Calu3 (cell line): ENCODE measurements at regions not wholly inside any gene's neighbourhood (a gene's known extent, or its start where the extent isn't known, plus 50 kb on each side); places are given as distances from the start of the nearest gene placed in this dataset.

ENCODE experiments used
- BruUV-seq: library from RNA; stranded (reverse); fragments of 400-500 nt; replicated peaks from 2 replicates; lab custom pipeline; 2021; lab: Mats Ljungman, UMichigan
- CTCF ChIA-PET: fragments of 300-600 bp; sonication (Branson Sonifier 250); formaldehyde crosslinking; loops from one replicate; lab custom pipeline; 2022; ENCODE audit warnings: antibody characterized with exemption; lab: Charles Lee
- DNase-seq: peaks from one replicate; pipeline ENCODE4 v3.0.0; 2022
- H3K27ac Mint-ChIP-seq: one replicate; pipeline ENCODE4 v1.8.0; 2022; ENCODE audit warnings: mixed read lengths; ENCODE audit not compliant: unreplicated experiment
- H3K27me3 Mint-ChIP-seq: one replicate; pipeline ENCODE4 v1.8.0; 2022; ENCODE audit warnings: mixed read lengths; ENCODE audit not compliant: unreplicated experiment
- H3K36me3 Mint-ChIP-seq: one replicate; pipeline ENCODE4 v1.8.0; 2022; ENCODE audit warnings: mild to moderate bottlenecking, moderate library complexity, mixed read lengths; ENCODE audit not compliant: insufficient read depth, unreplicated experiment
- H3K4me1 Mint-ChIP-seq: one replicate; pipeline ENCODE4 v1.8.0; 2022; ENCODE audit warnings: mild to moderate bottlenecking, low read depth, mixed read lengths; ENCODE audit not compliant: unreplicated experiment
- H3K4me3 Mint-ChIP-seq: one replicate; pipeline ENCODE4 v1.8.0; 2022; ENCODE audit warnings: mild to moderate bottlenecking, low read depth, moderate library complexity, mixed read lengths; ENCODE audit not compliant: unreplicated experiment
- H3K9me3 Mint-ChIP-seq: one replicate; pipeline ENCODE4 v1.8.0; 2022; ENCODE audit warnings: low read depth, mixed read lengths; ENCODE audit not compliant: unreplicated experiment
- intact Hi-C: fragments of 100-400 bp; cut with micrococcal nuclease; formaldehyde crosslinking; loops from one replicate; pipeline ENCODE4 v1.10.0; 2022; ENCODE audit not compliant: unreplicated experiment
- TF ChIP-seq, protein P1 (sequence below): fragments of 200-600 bp; IDR thresholded peaks from one replicate; pipeline ENCODE4 v1.8.0; 2022; ENCODE audit warnings: antibody characterized with exemption; ENCODE audit not compliant: unreplicated experiment

DNA sequence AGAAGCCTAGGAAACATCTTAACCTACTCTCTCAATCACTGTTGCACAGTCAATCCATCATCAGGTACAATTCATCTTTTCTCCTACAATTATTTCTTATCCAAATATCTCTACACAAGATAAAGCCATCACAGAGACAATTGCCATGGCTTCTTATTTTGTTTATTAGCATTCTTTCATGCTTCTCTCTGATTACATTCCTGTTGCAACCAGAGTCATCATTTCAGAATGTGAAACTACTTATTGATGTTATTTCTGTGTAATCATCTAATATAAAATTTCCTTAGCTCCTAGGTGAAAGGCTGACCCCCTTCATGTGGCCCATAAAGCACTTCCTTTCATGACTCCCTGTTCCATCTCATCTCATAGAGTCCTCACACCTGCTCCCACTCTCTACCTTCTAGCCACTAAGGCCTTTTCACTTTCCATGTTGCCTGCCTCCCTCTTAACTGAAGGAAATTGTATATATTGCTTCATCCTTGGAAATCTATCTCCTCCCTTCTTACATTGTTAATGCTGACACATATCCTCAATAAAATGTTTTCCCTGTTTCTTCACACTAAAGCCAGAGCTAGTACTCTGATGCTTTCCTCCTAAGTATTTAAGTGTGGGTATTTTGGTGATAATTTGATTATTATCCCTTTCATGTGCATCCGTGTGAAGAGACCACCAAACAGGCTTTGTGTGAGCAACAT lies 829.9 kb downstream of the FAT4 start:
- TF ChIP-seq, protein P1, sequence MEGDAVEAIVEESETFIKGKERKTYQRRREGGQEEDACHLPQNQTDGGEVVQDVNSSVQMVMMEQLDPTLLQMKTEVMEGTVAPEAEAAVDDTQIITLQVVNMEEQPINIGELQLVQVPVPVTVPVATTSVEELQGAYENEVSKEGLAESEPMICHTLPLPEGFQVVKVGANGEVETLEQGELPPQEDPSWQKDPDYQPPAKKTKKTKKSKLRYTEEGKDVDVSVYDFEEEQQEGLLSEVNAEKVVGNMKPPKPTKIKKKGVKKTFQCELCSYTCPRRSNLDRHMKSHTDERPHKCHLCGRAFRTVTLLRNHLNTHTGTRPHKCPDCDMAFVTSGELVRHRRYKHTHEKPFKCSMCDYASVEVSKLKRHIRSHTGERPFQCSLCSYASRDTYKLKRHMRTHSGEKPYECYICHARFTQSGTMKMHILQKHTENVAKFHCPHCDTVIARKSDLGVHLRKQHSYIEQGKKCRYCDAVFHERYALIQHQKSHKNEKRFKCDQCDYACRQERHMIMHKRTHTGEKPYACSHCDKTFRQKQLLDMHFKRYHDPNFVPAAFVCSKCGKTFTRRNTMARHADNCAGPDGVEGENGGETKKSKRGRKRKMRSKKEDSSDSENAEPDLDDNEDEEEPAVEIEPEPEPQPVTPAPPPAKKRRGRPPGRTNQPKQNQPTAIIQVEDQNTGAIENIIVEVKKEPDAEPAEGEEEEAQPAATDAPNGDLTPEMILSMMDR, result no peak
- no TSS peak for BruUV-seq
- DNase-seq, result no peak
- H3K27me3 Mint-ChIP-seq, result no peaks in the 10 kb centered on the region
- H3K4me3 Mint-ChIP-seq, result no peak overlapping the region
- CTCF ChIA-PET, result no interaction called here
- intact Hi-C loops, result no loop called here
- no peaks in the 10 kb centered on the region for H3K9me3 Mint-ChIP-seq
- no peaks in the 10 kb centered on the region for H3K36me3 Mint-ChIP-seq
- no peaks in the 10 kb centered on the region for H3K4me1 Mint-ChIP-seq
- no peak overlapping the region for H3K27ac Mint-ChIP-seq

DNA sequence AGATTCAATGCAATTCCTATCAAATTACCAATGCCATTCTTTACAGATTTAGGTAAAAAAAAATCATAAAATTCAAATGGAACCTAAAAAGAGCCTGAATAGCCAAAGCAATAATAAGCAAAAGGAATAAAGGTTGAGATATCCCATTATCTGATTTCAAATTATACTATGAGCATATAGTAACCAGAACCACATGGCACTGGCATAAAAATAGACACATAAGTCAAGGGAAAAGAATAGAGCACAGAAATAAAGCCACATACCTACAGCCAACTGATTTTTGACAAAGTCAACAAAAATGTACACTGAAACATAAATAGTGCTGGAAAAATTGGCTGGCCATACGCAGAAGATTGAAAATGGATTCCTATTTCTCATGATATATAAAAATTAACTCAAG lies 853.7 kb downstream of the FAT4 start:
- no peaks in the 10 kb centered on the region for H3K27me3 Mint-ChIP-seq
- H3K27ac Mint-ChIP-seq, result no peak overlapping the region
- H3K4me3 Mint-ChIP-seq, result no peak overlapping the region
- H3K4me1 Mint-ChIP-seq, result no peaks in the 10 kb centered on the region
- intact Hi-C loops, result no loop called here
- no TSS peak for BruUV-seq
- H3K9me3 Mint-ChIP-seq, result peaks cover 2% of the 10 kb centered on the region
- no peaks in the 10 kb centered on the region for H3K36me3 Mint-ChIP-seq
- no peak for DNase-seq
- TF ChIP-seq, protein P1, result no peak
- CTCF ChIA-PET, result no interaction called here

DNA sequence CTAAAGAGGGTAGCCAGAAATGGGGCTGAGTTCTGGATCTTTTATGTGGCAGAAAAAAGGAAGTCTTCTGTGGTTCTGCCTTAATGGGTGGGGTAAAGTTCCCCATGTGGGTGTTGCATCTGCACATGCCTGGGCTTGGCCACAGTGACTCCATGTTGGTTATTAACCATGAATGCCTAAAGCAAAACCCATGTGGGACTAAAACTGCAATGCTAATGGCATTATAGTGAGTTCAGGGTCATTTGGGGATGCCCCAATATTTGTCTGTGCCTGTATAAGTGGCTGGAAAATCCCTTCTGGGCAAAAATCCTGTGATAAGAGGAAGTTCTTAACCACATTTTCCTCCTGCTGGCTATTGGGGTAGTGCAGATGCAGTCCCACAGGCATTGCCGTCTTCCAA lies 857.4 kb downstream of the FAT4 start:
- Mint-ChIP-seq H3K4me1 (no peaks in the 10 kb centered on the region), H3K4me3 (no peak overlapping the region), H3K9me3 (no peaks in the 10 kb centered on the region), H3K36me3 (no peaks in the 10 kb centered on the region), H3K27ac (no peak overlapping the region), H3K27me3 (no peaks in the 10 kb centered on the region)
- no TSS peak for BruUV-seq
- TF ChIP-seq, protein P1, result no peak
- intact Hi-C loops, result no loop called here
- CTCF ChIA-PET, result no interaction called here
- DNase-seq, result no peak

DNA sequence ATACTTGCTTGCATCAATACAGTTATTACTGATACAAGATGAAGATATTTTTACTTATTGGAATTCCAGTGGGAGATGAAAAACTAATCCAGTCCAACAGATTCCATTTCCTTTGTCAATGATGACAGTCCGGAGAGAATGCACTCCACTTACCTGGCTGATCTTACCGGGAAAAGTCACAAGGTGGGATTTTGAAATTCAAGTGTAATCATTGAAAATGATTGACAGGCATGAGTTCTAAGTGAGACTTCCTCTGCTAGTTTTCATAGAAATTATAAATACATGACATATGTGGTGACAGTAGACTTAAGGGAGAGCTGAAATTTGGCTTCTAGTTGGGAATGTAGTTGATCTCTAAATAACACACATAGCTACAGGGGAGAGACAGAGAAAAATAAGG lies 859.9 kb downstream of the FAT4 start:
- no peaks in the 10 kb centered on the region for H3K9me3 Mint-ChIP-seq
- H3K27ac Mint-ChIP-seq, result no peak overlapping the region
- no peaks in the 10 kb centered on the region for H3K36me3 Mint-ChIP-seq
- no peak overlapping the region for H3K4me3 Mint-ChIP-seq
- CTCF ChIA-PET, result interaction anchor here (0.7 kb wide), 1 partner anchor 1693 kb away, joined by 3 read pairs; no protein-coding TSS in a partner anchor
- no peak for DNase-seq
- no TSS peak for BruUV-seq
- no peaks in the 10 kb centered on the region for H3K27me3 Mint-ChIP-seq
- H3K4me1 Mint-ChIP-seq, result no peaks in the 10 kb centered on the region
- intact Hi-C loops, result no loop called here
- TF ChIP-seq, protein P1, result no peak
